Thyroid gland (tissue), 4 donors: ENCODE measurements at regions not wholly inside any gene's neighbourhood (a gene's known extent, or its start where the extent isn't known, plus 50 kb on each side); places are given as distances from the start of the nearest gene placed in this dataset.
"Not testable (repeated sequence)": the region's sequence is repeated elsewhere in the genome, so short reads cannot be mapped to it uniquely, and the experiment has no call there.

Experiments
- DNase-seq, 2 donors: peaks; one replicate each; pipeline ENCODE4 v3.0.0-alpha.2; 2019
- H3K27ac ChIP-seq, 3 donors: fragments of 200-600 bp; sonication (generic); 1 replicate in 2 of 3; 2 replicates in 1 of 3; pipeline ENCODE4 v1.5.1; 2016 to 2019; ENCODE audit warnings: mild to moderate bottlenecking in 1 of 3, moderate library complexity in 1 of 3
- H3K27me3 ChIP-seq: fragments of 200-600 bp; sonication (generic); one replicate; pipeline ENCODE4 v1.5.1; 2019
- H3K36me3 ChIP-seq, 2 donors: fragments of 200-600 bp; sonication (generic); one replicate each; pipeline ENCODE4 v1.5.1; 2016 to 2019
- H3K4me1 ChIP-seq, 2 donors: fragments of 200-600 bp; sonication (generic); one replicate each; pipeline ENCODE4 v1.5.1; 2017 to 2019
- H3K4me3 ChIP-seq, 3 donors: fragments of 200-600 bp; sonication (generic); replicated peaks in 1 of 3; 1 replicate in 2 of 3; 2 replicates in 1 of 3; pipeline ENCODE4 v1.5.1; 2016; ENCODE audit warnings: mild to moderate bottlenecking in 1 of 3
- H3K9me3 ChIP-seq: fragments of 200-600 bp; sonication (generic); one replicate; pipeline ENCODE4 v1.5.1; 2017
- CTCF ChIP-seq, 6 experiments: fragments of 200-600 bp in 3 of 6; fragments of 450-650 bp in 3 of 6; sonication (generic) in 3 of 6; IDR thresholded peaks; one replicate each; pipeline ENCODE4 v1.5.1; 2016 to 2019; ENCODE audit warnings: antibody characterized with exemption in 6 of 6, mild to moderate bottlenecking in 2 of 6, inconsistent platforms in 1 of 6, moderate library complexity in 1 of 6
- POLR2A ChIP-seq, 2 donors: fragments of 450-650 bp; IDR thresholded peaks; one replicate each; pipeline ENCODE4 v1.6.1; 2017; ENCODE audit warnings: antibody characterized with exemption in 2 of 2, mild to moderate bottlenecking in 2 of 2, moderate library complexity in 1 of 2
- WGBS, 2 donors: methylation state at CpG; one replicate each; pipeline ENCODE4 v1.1.5; 2017; 5-methylcytosine and 5-hydroxymethylcytosine counted together
- intact Hi-C: fragments of 100-400 bp; cut with DNase I; formaldehyde crosslinking; loops from one replicate; pipeline ENCODE4 v1.15.1; 2023

GRCh38 chr10:117818721-117819120 is 228.0 kb downstream of the RAB11FIP2 start:
- no peaks in the 10 kb centered on the region for H3K4me1 ChIP-seq
- intact Hi-C loops: no loop called here
- TF ChIP-seq POLR2A (IDR thresholded peaks at IDR 0.05) (no peak), CTCF (IDR thresholded peaks at IDR 0.05) (no peak)
- WGBS, 2 donors: 85 to 88% methylated on average over 1 of the region's 1 CpG
- no peaks in the 10 kb centered on the region for H3K9me3 ChIP-seq
- no peak overlapping the region for H3K4me3 ChIP-seq
- no peaks in the 10 kb centered on the region for H3K36me3 ChIP-seq
- DNase-seq: no peak
- H3K27me3 ChIP-seq: no peaks in the 10 kb centered on the region
- H3K27ac ChIP-seq: no peak overlapping the region

GRCh38 chr10:117819304-117819703 is 227.4 kb downstream of the RAB11FIP2 start:
- Histone ChIP-seq H3K27ac (no peak overlapping the region), H3K36me3 (no peaks in the 10 kb centered on the region), H3K4me1 (no peaks in the 10 kb centered on the region), H3K27me3 (no peaks in the 10 kb centered on the region), H3K9me3 (no peaks in the 10 kb centered on the region), H3K4me3 (no peak overlapping the region)
- TF ChIP-seq POLR2A (IDR thresholded peaks at IDR 0.05): no peak
- TF ChIP-seq CTCF (IDR thresholded peaks at IDR 0.05): no peak
- no peak for DNase-seq
- intact Hi-C loops: no loop called here
- WGBS, 2 donors: 43 to 50% methylated on average over 4 of the region's 4 CpGs

- Histone ChIP-seq H3K27me3 (no peaks in the 10 kb centered on the region), H3K9me3 (no peaks in the 10 kb centered on the region), H3K27ac (no peak overlapping the region), H3K4me3 (no peak overlapping the region), H3K4me1 (no peaks in the 10 kb centered on the region), H3K36me3 (no peaks in the 10 kb centered on the region)
- DNase-seq: no peak
- TF ChIP-seq POLR2A (IDR thresholded peaks at IDR 0.05): no peak
- TF ChIP-seq CTCF (IDR thresholded peaks at IDR 0.05): no peak
- WGBS, 2 donors: 92 to 96% methylated on average over 4 to 5 of the region's 5 CpGs
- intact Hi-C loops: no loop called here
These were observed 222.8 kb downstream of the RAB11FIP2 start for GRCh38 chr10:117823980-117824379.

GRCh38 chr10:117830205-117830604 is 216.5 kb downstream of the RAB11FIP2 start:
- H3K36me3 ChIP-seq: no peaks in the 10 kb centered on the region
- intact Hi-C loops: no loop called here
- DNase-seq: no peak
- no peak overlapping the region for H3K4me3 ChIP-seq
- H3K4me1 ChIP-seq: peaks cover 0 to 3% of the 10 kb centered on the region in 2 donors
- 80 to 81% methylated on average over 14 of the region's 14 CpGs for WGBS, 2 donors
- TF ChIP-seq CTCF (IDR thresholded peaks at IDR 0.05) (no peak), POLR2A (IDR thresholded peaks at IDR 0.05) (no peak)
- no peaks in the 10 kb centered on the region for H3K9me3 ChIP-seq
- no peak overlapping the region for H3K27ac ChIP-seq
- H3K27me3 ChIP-seq: no peaks in the 10 kb centered on the region

- Histone ChIP-seq H3K9me3 (no peaks in the 10 kb centered on the region), H3K4me1 (peaks cover 0 to 3% of the 10 kb centered on the region in 2 donors), H3K36me3 (no peaks in the 10 kb centered on the region), H3K4me3 (no peak overlapping the region), H3K27me3 (no peaks in the 10 kb centered on the region), H3K27ac (no peak overlapping the region)
- no peak for DNase-seq
- intact Hi-C loops: no loop called here
- no peak for TF ChIP-seq CTCF (IDR thresholded peaks at IDR 0.05)
- no peak for TF ChIP-seq POLR2A (IDR thresholded peaks at IDR 0.05)
- WGBS, 2 donors: 16 to 24% methylated on average over 15 of the region's 15 CpGs
These were observed 215.9 kb downstream of the RAB11FIP2 start for GRCh38 chr10:117830787-117831212.

- DNase-seq, H3K4me3 ChIP-seq, H3K9me3 ChIP-seq, H3K27me3 ChIP-seq, H3K4me1 ChIP-seq, H3K36me3 ChIP-seq, intact Hi-C loops, H3K27ac ChIP-seq: not testable (repeated sequence)
- WGBS, 2 donors: 60 to 76% methylated on average over 13 to 17 of the region's 39 CpGs
These were observed 207.9 kb downstream of the RAB11FIP2 start for GRCh38 chr10:117838500-117839498.

GRCh38 chr10:117856426-117856825 is 190.3 kb downstream of the RAB11FIP2 start:
- H3K9me3 ChIP-seq, DNase-seq, H3K4me3 ChIP-seq, intact Hi-C loops, H3K27me3 ChIP-seq, H3K27ac ChIP-seq, H3K36me3 ChIP-seq, H3K4me1 ChIP-seq: not testable (repeated sequence)
- WGBS, 2 donors: 84 to 89% methylated on average over 1 of the region's 1 CpG
